Hepatocyte (in vitro differentiated cells): ENCODE measurements at regions not wholly inside any gene's neighbourhood (a gene's known extent, or its start where the extent isn't known, plus 50 kb on each side); places are given as distances from the start of the nearest gene placed in this dataset.

Source experiments
- EZH2 ChIP-seq: fragments of 200-600 bp; sonication (generic); IDR thresholded peaks from 2 replicates; pipeline ENCODE4 v1.6.1; 2016; ENCODE audit warnings: antibody characterized with exemption, mild to moderate bottlenecking, borderline replicate concordance
- TF ChIP-seq, protein P1 (sequence below): fragments of 200-600 bp; sonication (generic); IDR thresholded peaks from 2 replicates; pipeline ENCODE4 v1.5.1; 2016; ENCODE audit warnings: antibody characterized with exemption, mild to moderate bottlenecking; ENCODE audit not compliant: poor library complexity

- TF ChIP-seq, protein P1, sequence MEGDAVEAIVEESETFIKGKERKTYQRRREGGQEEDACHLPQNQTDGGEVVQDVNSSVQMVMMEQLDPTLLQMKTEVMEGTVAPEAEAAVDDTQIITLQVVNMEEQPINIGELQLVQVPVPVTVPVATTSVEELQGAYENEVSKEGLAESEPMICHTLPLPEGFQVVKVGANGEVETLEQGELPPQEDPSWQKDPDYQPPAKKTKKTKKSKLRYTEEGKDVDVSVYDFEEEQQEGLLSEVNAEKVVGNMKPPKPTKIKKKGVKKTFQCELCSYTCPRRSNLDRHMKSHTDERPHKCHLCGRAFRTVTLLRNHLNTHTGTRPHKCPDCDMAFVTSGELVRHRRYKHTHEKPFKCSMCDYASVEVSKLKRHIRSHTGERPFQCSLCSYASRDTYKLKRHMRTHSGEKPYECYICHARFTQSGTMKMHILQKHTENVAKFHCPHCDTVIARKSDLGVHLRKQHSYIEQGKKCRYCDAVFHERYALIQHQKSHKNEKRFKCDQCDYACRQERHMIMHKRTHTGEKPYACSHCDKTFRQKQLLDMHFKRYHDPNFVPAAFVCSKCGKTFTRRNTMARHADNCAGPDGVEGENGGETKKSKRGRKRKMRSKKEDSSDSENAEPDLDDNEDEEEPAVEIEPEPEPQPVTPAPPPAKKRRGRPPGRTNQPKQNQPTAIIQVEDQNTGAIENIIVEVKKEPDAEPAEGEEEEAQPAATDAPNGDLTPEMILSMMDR = no peak
- TF ChIP-seq EZH2 = no peak
Measured at GRCh38 chr4:37542706-37543105, 143.5 kb downstream of the RELL1 start.
